ENCODE measurements at regions not wholly inside any gene's neighbourhood (a gene's known extent, or its start where the extent isn't known, plus 50 kb on each side); places are given as distances from the start of the nearest gene placed in this dataset.

- no peak for TF ChIP-seq CTCF (IDR thresholded peaks at IDR 0.05; ENCODE audit: low read depth, low read length, poor library complexity, severe bottlenecking)
- no peak for TF ChIP-seq EZH2phosphoT487 (IDR thresholded peaks at IDR 0.05; ENCODE audit: borderline replicate concordance, low read length)
These were observed 594.3 kb upstream of the CDH5 start for GRCh38 chr16:65772134-65772732.

Data from DOHH2 (cell line).